Epidermal melanocyte (primary cell): ENCODE measurements at regions not wholly inside any gene's neighbourhood (a gene's known extent, or its start where the extent isn't known, plus 50 kb on each side); places are given as distances from the start of the nearest gene placed in this dataset.

Experiments
- DNase-seq: peaks from one replicate; pipeline ENCODE4 v3.0.0; 2011; ENCODE audit warnings: low spot score; ENCODE audit not compliant: insufficient read length

DNA sequence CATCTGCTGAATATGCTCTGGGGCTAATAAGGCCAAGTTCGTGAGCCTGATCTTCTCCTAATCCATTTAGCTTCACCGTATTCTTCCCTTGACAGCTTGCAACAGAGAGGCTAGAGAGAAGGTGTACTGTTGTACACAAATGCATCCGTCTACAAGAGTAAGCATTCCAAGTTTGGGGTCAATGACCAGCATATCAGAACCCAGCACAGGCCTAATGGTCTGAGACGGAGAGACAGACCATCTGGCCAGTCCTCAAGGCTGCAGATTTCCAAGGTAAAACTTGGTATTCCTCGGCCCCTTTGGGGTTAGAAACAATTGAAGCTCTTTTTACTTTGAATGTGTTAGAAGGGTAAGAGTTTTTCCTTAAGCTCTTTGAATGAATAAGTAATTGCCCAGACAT, 481.2 kb upstream of the KLF4 start:
- DNase-seq, result no peak

DNA sequence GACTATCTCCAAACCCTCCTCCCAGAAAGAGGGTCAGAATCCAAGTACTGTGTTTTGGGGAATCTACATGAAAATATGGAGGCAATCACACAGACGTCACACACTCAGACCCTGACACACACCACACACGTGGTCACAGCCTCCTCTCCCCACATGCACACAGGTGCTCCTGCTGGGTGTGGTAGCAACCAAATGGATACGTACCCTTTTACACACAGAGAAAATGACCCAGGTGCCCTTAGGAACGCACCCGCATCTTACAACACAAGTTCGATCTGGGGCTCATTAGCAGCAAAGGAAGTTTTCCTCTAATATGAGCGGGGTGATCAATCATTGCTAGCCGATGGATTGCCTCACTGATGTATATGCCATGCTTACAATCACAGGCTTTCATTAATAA, 480.2 kb upstream of the KLF4 start:
- DNase-seq, result no peak

DNA sequence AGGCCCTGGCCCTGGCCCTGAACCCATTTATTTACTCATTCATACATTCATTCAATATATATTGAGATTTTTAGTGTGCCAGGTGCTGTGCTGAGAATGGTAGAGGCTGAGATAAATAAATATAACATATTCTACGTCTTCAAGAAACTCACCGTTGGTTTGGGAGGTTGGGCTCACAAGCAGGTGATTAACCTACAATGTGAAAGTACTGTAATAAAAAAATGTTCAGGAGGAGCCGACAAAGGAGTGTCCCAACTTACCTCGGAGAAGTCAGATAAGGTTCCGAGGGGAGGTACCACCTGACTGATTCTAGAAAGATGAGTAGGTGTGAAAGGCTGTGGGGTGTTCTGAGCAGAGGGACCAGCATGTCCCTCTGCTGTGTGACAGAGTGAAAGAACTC, 479.6 kb upstream of the KLF4 start:
- no peak for DNase-seq

DNA sequence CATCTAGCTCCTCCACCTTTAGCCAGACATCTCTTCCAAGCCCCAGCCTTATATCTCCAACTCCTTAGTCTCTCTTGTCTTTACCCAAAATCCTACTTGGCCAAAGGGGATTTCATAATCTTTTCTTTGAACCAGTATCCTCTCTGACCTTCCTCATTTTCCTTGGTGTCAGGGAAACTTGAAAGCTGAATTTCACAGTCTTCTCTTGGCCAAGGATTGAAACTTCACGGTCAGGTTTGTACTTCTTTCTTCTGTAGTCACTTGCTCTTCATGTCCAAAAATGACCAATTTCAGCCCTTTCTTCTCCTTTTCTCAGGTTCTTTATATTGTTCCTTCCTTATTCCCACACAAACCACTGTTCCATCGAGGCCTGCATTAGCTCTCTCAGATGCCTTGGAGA, 473.7 kb upstream of the KLF4 start:
- DNase-seq, result no peak

DNA sequence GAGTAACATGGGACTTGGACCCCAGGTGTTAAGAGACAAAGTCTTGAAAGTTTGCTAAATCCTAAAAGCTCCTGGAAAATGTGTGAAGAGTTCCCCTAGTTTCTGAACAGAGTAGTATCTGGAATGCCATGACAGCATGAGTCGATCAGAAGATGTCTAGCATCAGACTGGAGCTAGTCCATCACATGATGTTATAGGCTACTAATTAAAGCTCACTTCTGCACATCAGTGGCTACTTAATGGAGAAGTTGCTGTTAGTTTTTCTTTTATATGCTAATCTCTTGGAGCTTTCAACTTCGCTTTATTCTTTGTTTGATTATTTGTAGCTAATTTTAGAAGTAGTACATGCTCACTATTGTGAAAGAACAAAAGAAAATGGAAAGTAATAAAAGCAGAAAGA, 471.3 kb upstream of the KLF4 start:
- no peak for DNase-seq

DNA sequence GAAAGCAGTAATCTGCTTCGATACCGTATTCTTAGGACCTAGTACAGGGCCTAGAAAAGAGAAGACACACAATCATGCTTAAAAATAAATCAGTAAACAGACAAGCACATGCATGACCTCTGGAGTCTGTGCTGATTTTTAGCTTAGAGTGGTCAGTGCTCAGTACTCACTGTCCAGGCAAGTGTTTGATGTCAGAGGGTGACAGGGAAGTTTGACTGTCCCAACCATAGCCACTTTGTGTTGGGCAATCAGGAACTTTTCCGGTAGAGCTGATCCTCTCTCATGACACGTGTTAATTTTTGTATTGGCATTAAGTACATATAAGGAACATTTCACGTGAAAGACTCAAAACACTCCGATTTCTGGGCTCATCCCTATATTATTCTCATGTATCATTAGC, 464.7 kb upstream of the KLF4 start:
- no peak for DNase-seq

DNA sequence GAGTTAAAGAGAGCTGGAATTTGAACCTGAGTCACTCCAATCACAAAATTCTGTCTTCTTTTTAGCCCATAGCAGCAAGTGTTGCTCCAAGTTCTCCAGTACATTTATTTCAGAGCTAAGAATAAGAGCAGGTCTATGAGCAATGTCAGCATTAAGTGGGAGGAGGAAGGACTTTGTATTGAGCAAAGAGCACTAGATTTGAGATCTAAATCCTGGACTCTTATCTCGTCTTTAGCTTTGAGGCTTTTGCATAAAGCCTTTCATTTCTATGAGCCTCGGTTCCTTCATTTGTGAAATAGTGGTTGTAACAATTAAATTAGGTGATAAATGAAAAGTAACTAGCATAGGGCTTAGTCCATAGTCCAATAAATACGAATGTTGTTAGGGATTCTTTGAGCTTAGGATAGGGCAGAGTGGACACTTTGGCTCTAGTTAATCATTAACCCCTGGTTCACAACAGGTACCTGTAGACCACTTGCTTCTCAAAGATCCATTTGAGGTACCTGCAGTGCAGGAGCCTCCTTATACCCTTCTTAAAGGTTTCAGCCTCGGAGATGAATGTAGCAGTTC, 464.1 kb upstream of the KLF4 start:
- DNase-seq, result no peak

DNA sequence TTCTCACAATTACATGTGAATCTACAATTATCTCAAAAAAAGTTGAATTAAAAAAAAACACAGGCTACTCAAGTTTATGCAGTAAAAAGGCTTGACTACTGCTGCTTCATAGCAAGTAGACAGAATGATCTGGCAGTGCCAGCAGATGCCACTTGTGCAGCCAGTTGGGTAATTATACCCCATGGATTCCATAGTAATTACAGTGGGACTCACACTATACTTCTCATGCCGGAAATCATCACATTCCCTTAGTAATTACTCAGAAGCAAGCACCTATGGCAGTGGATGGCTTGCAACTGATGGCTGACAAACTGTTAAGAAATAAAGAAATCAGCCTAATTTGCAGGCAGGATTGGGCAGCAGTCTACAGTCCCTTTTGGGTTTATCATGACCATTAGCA, 463.2 kb upstream of the KLF4 start:
- DNase-seq, result no peak

DNA sequence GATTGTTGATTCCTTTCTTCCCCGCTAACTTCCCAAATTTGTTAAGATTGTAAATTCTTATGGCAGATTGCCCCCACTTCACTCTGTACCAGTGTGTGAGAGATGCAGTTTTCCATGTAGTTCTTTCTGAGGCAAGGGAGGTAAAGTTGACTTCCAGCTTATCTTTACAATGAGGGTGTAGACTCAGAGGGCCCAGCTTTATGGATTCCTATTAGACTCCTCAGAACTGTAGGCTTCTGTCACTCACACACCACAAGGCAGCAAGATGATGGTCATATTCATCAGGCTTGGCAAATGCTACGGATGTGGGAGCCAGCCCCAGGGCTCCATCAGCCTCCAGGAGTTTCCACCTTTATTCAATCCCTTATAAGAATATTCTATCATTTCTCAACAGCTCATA, 461.9 kb upstream of the KLF4 start:
- no peak for DNase-seq

DNA sequence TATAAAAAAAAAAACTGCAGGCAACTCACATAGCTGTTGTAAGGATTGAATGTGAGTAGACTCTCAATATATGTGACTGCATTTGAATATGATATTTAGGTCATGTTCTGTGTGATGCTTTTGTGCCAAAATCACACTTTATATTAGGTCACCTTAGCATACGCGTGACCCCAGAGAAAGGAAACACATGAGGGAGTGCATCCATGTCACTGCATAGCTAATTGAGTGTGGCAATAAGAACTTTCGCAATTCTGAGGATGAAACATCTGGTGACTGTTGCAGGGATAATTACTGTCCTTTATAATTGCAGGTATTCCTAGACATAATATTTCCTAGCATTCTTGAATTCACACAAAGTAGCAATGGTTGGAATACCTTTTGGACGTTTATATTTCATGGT, 459.5 kb upstream of the KLF4 start:
- DNase-seq, result no peak

DNA sequence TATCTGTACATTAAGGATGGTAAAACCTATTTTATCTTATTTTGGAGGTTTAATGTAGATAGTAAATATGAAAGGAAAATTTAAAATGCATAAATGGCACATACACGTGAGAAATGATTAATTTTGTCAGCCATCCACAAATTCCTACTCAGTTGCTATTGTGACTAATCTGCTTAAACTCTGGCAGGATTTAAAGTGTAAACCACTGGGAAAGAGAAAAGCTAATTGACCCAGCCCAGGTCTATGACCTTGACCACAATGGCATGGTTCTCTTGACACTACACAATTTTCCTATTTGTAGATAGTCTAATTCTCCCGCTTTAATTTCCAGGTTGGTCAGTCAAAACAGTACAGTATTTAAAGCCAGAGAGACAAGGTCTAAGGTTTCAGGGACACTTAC, 459.0 kb upstream of the KLF4 start:
- DNase-seq, result no peak

DNA sequence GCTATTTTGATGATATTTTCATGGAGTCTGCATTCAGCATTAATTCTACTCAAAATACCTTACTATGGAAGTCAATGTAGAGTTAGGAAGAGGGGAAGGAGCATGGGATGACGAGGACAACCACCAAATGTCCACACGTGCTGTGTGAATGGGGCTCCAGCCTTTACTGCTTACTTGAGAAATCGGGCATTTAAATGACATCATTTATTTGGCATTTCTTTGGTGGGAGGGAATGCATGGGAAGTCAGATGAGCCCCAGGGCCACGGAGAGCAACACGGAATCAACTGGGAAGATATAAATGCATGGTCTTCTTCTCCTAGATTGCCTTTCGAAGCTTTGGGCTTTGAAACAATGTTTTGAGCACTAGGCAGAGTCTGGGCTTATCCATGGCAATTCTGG, 458.5 kb upstream of the KLF4 start:
- DNase-seq, result no peak

DNA sequence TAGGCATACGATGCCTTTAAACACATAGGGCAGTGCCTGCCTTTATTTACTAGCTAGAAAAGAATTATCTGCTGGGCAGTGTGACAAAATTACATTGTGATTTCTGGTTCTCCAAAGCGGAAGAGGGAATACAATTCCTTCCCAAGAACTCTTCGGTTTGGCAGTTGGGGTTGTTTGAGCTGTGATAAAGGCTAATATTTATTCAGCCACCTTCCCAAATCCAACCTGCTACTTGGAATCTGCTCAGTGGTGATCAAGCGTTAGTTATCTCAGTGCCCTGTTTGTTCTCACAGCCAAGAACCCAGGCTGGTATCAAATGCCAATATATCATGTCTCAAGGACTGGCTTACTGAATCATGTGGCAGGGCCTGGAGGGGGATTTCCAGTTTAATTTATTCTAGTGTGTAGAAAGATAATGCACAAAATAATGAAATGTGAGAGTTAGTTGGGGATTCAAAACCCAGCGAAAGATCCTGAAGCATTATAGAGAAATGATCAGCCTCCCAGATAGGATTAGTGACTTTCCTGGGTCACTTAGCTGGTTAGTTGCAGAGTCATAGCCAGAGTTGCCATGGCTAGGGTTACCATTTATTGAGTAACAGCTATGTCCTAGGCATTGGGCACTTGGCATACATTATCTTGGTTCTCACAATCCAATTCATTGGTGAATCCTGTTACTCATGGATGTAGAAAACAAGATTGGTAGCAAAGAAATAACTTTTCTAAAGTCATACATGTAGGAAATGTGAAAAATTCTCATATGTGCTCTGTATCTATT, 457.0 kb upstream of the KLF4 start:
- DNase-seq, result no peak

DNA sequence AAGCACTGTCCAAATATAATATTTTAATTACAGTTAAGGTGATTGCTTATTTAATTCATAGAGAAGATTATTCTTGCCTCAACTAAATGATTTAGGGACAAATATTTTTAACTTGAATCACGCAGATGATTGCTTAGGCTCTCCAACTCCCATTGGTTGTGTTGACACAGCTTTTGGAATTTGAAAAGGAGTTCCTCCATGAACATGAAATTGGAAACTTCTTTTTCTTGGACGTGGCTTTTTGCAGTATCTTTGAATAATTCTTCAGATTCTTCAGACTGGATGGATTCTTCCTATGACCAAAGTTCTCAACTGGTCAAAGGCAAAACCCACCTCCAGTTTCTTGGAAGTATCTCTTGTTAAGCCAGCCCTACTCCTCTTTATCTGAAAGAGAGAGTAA, 456.4 kb upstream of the KLF4 start:
- DNase-seq, result no peak

DNA sequence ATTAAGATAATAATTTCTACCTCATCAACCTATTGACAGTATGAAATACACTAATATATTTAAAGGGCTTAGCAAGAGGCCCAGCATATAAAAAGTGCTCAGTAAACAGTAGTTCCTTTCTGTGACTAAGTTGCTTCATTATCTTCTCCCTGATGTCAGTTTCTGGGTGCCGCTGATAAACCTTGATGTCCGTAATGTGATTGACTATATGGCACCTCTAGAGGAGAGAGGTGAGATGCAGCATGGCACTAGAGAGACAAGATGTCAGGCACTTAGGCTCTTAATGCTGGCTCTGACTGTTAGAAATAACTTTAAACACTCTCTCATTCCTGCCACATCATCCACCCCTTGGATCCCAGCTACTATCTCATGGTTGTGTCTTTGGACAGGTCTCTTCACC, 455.9 kb upstream of the KLF4 start:
- DNase-seq, result no peak

DNA sequence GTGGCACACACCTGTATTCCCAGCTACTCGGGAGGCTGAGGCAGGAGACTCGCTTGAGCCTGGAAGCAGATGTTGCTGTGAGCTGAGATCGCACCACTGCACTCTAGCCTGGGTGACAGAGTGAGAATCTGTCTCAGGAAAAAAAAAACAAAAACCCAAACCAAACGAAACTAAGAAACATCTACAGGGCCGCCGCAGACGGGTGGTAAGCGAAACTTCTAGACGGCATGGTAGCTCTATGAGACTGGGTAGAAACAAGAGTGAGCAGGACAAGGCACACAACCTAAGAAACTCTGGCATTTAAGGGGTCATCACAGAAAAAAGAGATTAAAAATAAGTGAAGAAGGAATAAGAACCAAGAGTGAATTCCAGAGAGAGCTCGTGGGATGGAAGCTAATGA, 454.8 kb upstream of the KLF4 start:
- no peak for DNase-seq

DNA sequence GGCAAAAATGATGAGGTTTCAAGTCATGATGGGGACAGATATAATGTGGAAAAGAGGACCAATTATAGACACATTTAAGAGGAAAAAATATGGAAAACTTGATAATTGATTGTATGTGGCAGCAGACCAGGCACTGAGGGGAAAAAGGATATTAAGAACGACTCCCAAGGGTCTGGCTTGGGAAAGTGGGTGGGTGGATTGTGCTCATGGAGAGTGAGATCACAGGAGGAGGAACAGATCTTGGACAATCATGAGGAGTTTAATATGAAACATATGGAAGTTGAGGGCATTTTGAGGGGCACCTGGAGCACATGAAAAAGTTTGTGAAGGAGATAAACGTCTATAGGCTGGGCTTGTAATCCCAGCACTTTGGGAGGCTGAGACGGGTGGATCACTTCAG, 454.3 kb upstream of the KLF4 start:
- no peak for DNase-seq

DNA sequence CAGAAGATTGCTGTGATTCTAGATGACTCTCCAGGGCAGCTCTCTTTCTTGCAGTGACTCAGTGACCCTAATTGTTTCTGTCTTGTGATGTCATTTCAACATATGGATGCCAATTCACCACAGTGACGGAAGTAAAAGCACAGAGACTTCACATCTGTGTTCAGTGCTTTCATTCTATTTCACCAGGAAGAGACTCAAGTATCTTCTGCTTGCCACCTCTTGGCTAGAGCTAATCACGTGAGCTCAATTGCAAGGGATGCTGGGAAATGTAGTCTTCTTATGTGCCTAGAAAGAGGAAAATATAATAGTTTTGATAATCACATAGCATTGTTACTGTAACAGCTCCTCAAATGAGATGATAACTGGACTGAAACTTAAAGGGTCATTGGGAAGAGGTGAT, 453.3 kb upstream of the KLF4 start:
- no peak for DNase-seq

DNA sequence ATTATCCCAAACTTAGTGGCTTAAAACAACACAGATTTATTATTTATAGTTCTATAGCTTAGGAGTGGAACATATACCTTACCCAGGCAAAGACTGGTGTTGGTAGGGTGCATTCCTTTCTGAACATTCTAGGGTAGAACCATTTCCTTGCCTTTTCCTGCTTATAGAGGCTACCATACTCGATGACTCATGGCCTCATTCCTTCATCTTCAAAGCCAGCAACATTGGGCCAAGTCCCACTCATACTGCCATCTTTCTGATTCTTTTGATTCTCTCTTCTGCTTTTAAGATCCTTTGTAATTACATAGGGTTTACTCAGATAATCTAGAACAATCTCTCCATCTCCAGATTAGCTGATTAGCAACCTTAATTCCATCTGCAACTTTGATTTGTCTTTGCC, 452.7 kb upstream of the KLF4 start:
- DNase-seq, result no peak

DNA sequence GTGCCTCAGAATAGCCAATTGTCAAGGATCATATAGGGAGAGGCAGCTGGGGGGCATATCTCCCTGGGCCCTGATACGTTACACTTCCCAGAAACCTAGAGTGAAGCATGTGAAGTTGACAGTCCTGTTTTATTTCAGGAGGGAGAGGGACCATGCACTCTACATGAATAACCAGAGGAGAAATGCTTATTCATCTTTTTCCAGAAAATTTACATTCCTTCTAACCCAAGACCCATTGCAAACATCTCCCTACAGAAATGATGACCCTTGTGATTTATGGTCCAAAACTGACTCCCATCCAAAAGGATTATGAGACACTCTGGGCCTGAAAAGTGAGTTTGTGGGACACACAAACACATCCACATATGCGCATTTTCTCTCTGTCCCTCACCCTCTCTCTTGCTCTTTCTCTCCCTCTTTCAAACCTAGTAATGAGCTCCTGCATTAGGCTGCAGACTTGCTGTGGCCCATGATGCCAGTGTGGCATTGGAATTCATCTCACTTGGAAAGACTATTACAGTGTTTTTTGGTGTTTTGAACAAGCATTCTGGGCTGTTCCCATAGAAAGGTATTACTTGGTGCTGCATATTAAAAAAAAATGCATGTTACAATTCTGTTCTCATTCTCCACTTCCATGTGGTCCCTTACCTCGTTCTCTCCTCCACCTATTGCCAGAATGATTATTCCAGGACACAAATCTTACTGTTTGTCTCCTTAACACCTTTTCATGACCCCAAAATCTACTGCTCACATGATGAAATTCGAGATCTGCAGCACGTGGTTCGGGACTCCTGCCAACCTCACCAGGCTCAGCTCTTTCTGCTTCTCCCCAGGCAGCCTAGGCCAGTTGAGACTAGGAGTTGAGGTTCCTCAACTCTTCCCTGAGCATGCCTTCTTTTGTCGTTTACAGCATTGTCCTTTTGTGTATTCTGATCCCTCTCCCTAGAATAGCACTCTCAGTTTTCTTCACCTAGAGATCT, 451.3 kb upstream of the KLF4 start:
- DNase-seq, result no peak

DNA sequence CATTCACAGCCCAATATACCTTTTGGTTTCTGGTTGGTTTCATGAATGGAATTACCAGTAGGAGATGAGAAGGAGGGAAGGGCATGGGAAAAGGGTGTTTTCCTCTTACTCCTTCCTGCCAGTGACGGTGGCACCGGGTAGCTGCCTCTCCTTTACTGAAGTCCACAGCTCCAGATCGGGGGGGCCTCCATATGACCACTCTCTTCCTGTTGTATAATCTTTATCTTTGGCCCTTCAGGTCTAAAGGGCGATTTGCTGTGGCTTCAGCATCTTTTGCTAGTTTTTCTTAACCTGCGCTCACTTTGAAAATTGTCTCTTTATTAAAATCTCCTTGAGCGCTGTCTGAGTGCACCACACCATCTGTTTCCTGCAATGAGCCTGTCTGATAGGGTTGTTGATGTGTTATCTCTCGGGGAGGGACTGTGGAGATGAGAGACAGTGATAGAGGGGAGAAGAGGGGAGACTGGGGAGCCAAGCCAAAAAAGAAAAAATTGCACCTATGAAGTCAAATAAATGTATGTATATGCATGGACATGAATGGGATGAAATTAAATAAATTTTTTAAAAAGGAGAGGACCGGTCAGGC, 449.3 kb upstream of the KLF4 start:
- DNase-seq, result no peak

DNA sequence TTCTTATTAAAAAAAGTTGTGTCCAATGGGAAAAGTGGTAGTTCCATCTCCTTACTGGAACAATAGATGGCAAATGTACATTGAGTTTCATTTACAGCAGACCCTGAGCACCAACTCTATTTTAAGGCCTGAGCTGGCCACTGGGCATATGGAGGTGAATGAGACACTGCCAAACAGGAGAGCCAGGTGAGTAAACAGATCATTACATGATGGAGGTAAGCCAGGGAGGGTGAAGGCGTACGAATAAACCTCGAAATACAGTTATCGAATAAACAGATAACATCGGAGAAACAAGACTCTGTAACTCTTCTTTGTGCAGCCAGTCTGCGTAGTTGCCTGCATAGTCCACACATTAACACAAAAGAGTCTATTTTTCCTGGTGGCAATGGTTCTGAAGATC, 446.4 kb upstream of the KLF4 start:
- DNase-seq, result no peak
